NT2/D1 (cell line): ENCODE measurements at regions not wholly inside any gene's neighbourhood (a gene's known extent, or its start where the extent isn't known, plus 50 kb on each side); places are given as distances from the start of the nearest gene placed in this dataset.

ENCODE experiments used
- SUZ12 ChIP-seq: IDR thresholded peaks from 2 replicates; pipeline ENCODE4 v1.6.1; 2011; ENCODE audit not compliant: insufficient read length, insufficient read depth; ENCODE audit errors: extremely low read depth
- YY1 ChIP-seq: IDR thresholded peaks from 2 replicates; pipeline ENCODE4 v1.6.1; 2011; ENCODE audit not compliant: insufficient read length, insufficient read depth
- ZNF274 ChIP-seq: IDR thresholded peaks from 2 replicates; pipeline ENCODE4 v1.6.1; 2011; ENCODE audit warnings: mild to moderate bottlenecking, low read depth, low read length

DNA sequence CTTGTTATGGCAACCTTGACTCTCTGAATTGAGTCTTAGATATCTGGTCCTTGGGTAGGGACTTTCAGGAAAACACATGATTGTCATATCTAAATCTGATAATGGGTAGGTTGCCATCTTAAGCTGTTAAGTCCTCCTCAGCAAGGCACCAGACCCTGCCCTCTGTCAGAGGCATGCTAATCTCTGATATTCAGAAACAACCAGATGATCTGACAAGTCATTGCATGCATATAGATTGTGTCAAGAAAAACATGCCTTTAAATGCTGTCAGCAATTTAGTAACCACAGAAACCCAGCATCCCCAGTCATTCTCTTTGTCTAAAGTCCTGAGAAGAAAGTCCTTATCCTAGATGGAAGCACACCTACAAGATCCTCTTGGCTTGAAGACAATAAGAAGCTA is 149.1 kb downstream of the EDN1 start:
- TF ChIP-seq ZNF274 (no peak), YY1 (no peak), SUZ12 (no peak)
